HG03103 (cell line): ENCODE measurements at regions not wholly inside any gene's neighbourhood (a gene's known extent, or its start where the extent isn't known, plus 50 kb on each side); places are given as distances from the start of the nearest gene placed in this dataset.
A peak's percentile ranks its signal among the peaks of the same experiment; 100 is the strongest.
"Not testable (repeated sequence)": the region's sequence is repeated elsewhere in the genome, so short reads cannot be mapped to it uniquely, and the experiment has no call there.

Experiments
- ATAC-seq: cut with Tn5 transposase; IDR thresholded peaks from one replicate; pipeline ENCODE4 v1.9.1; 2021; ENCODE audit warnings: low read depth; ENCODE audit not compliant: unreplicated experiment

DNA sequence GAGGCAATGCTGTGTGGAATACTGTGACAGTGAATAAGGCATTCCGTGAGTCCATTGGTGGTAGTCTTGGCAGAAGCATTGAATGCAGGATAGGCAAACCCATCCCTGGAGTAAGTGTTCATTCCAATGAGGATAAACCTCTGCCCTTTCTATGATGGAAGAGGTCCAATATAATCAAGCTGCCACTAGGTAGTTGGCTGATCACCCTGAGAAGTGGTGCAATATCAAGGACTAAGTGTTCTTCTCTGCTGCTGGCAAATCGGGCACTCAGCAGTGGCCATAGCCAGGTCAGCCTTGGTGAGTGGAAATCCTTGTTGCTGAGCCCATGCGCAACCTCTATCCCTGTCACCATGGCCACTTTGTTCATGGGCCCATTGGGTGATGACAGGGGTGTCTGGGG is 70.1 kb downstream of the FBXO4 start:
- no peak for ATAC-seq

DNA sequence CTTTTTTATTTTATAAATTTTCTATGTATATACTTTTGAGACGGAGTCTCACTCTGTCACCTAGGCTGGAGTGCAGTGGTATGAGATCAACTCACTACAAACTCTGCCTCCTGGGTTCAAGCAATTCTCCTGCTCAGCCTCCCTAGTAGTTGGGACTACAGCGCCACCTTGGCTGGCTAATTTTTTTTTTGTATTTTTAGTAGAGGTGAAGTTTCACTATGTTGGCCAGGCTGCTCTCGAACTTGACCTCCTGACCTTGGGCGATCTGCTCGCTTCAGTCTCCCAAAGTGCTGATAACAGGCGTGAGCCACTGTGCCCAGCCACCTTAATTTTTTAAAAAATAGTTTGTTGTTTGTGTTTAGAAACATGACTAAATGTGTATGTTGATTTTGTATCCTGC is 76.6 kb downstream of the FBXO4 start:
- no peak for ATAC-seq

DNA sequence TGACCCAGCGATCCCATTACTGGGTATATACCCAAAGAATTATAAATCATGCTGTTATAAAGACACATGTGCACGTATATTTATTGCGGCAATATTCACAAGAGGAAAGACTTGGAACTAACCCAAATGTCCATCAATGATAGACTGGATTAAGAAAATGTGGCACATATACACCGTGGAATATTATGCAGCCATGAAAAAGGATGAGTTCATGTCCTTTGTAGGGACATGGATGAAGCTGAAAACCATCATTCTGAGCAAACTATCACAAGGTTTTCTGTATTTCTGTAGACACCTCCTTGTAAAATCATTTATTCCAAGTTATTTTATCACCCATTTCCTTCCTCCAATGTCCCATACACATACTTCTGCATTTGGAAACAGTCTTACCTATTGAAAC is 78.8 kb downstream of the FBXO4 start:
- not testable (repeated sequence) for ATAC-seq

DNA sequence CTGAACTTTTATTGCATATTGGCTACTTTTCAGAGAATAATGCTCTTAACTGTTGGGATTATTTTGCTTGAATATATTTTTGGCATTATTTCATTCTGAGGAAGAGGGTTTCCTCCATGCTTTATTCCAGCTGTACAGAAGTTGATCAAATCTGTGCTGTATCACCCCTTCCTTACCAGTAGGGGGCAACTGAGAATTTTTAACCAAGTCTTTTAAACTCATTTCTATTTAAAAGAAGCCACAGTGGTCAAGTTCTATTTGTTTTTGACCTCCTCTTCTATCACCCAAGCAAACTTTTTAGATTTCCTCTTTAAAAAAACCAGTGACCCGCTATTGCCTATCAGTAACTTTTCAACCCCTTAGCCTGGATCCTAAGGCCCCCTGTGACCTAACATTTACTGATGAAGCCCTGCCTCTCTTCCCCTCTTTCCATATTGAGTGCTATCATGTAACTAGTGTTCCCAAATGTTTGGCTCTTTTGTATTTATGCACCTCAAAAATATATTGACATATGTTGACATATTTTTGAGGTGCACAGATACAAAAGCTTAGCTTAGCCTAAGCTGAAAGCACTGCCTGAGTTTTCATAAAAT is 80.6 kb downstream of the FBXO4 start:
- peak; percentile 75 for ATAC-seq

DNA sequence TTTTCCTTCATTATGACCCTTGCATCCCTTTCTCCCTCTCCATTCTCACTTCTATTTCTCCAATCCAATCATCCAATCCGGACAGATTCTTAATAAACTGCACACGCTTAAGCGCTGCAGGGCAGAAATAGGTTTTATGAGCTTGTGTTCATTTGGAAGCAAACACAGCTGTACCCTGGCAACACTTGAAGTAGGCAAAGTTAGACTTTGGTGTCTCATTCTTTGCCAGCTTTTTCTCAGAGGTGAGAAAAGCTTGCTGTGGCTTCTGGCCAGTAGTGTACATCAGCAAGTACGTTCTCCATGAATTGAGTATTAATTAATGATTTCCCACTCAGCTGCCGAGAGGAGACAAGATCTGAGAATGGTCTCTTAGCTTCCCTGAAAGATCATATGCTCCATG is 88.5 kb downstream of the FBXO4 start:
- ATAC-seq = no peak

DNA sequence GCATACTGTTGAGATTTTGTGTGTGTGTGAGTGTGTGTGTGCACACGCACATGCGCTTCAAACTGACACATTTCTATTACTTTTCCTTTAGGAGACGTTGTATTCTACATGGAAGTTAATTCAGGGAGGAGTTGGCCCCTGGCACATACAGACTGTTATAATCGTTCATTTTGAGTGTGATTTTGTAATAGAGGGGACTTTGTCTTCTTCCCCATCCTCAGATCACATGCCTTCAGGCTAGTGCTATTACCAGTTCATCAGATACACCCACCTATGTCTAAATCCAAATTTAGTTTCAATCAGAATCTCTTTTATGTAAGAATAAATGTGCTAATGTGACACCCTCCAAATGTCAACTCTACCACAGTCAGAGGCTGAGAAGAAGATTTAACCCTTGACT is 90.2 kb downstream of the FBXO4 start:
- ATAC-seq = no peak

DNA sequence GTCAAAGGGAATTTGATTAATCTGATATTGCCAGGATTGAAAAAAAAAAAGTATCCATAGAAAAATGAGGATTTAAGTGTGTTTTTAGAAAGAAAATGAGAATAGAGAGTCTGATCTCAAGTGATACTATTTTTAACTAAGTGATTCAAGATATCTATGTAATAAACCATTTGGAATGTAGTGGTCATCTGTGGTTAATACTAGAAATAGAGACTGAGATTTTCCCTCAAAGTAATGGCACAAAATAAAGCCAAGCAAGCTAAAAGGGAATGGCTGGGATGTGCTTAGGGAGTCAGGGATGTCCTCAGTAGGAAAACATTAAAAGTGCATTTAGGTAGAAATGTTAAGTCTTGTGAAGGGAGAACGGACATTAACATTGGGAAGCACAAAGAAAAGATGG is 90.6 kb downstream of the FBXO4 start:
- ATAC-seq = no peak

DNA sequence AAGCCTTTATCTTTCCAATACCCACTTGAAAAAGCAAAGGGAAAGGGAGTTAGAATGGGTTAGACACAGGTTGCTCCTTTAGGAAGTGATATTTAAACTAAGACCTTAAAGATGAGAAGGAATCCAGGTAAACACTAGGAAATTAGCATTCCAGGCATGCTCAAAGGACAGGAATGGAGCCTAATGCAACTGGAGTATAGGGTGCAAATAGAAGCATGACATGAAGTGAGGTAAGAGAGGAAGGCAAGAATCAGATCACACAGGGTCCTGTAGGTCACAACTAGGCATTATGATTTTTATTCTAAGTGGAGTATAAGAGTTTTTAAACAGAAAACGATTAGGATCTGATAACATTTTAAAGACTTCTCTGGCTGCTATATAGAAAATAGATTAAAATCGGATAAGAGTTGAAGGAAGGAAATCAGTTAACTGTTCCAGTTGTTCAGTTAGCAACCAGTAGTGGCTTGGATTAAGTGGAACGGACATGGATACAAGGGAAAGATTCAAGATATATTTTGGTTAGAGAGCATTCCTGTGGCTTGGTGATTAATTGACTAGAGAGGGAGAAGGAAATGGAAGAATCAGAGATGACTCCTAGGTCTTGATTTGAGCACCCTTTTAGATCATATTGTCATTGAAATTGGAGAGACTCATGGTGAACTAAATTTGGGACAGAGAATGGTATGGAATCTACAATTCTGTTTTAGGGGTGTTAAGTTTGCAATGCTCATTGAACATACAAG is 95.9 kb downstream of the FBXO4 start:
- ATAC-seq = no peak

DNA sequence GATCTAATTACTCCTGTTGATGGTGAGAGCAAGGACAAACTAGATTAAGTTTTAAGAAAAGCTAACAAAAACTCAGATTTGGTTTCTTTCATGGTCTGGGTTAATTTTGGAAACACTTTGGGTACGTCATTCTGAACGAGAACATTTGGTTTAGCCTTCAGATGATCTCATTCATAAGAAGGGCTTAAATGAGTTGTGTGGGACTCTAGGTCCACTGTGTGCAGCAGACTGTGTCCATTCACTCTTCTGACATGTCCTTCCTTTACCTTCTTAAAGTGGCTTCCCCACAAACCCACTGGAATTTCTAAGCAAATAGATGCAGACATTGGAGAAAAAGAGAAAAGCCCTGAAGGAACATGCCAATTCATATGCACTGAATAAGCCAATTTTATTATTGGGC is 96.8 kb downstream of the FBXO4 start:
- ATAC-seq = no peak

DNA sequence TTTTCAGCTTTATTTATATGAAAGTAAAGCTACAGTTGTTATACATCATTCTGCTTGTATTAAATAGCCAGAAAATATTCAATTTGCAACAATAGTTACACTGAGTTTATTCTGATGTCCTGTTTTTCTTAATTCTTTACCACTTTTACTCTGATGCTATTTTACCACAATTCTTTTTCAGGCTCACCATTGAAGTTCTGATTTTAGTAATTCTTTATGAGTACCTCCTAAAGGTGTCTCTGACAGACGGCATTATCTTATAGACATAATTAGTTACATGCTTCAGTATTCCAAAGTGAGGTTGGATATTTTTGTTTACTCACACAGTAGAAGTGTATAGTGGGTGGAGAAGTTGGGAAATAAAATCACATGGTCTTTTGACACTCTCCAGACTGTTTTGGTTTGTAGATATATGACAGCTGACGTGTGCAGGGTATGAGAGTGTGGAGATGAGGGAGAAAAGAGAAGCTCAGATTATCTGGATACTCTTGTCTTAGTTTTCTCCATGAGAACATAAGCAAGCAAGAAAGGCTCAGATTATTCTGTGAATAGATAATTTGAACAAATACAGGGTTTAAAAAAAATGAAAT is 97.4 kb downstream of the FBXO4 start:
- ATAC-seq = no peak

DNA sequence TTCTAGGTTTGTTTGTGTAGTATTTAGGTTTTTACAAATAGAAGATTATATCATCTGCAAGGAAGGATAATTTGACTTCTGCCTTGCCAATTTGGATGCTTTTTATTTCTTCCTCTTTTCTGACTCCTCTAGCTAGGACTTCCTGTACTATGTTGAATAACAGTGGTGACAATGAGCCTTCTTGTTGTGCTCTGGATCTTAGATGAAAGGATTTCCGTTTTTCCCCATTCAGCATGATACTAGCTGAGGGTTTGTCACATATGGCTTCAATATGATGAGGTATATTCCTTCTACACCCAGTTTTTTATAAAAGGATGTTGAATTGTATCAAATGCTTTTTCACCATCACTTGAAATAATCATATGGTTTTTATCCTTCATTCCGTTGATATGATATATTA is 101.4 kb downstream of the FBXO4 start:
- ATAC-seq = no peak

DNA sequence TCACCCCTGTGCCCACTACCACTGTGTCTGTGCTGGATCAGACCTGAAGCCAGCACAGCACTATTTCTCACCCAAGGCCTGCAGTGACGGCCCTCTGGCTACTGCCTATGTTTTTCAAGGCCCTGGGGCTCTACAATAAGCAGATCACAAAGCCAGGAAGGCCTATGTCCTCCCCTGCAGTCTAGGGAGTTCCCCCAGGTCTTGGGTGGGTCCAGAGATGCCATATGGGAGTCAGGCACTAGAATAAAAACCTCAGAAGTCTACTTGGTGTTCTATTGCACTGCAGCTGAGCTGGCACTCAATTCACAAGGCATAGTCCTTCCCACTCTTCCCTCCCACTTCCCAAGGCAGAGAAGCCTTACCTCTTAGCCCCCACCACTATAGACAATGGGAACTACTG is 107.1 kb downstream of the FBXO4 start:
- no peak for ATAC-seq

DNA sequence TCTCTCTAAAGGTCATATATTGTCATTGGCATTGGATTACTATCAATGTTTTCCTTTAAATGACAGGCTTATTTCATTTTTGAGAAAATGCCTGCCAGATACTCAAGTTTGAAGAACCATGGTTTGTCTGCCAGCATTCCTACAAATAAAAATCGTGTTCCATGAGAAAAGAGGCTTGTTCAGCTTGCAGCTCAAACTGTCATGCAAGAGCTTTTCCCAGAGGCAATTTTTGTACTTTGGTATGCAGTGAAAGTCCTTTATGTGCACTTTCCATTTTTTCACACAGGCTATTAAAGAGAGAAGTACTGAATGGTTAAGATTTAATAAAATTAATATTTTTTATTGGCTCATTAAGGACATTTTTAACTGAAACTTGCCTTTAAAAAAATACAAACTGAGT is 110.4 kb downstream of the FBXO4 start:
- no peak for ATAC-seq

DNA sequence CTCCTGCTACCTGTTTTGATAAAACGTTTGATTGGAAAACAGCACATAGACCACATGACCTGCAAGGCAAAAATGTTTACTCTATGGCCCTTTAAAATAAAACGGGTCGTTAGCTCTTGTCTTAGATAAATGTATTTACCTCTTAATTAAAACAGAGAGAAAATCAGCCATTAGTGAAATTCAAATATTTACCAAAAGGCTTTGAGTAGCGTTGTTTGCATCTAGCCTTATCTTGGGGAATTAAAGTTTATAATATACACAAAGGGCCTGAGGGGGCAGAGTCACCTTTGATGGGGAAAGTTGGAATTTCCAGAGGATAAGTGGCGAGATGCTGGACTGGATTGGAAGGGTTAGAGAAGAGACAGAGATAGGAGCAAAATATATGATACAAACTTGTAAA is 111.3 kb downstream of the FBXO4 start:
- no peak for ATAC-seq

DNA sequence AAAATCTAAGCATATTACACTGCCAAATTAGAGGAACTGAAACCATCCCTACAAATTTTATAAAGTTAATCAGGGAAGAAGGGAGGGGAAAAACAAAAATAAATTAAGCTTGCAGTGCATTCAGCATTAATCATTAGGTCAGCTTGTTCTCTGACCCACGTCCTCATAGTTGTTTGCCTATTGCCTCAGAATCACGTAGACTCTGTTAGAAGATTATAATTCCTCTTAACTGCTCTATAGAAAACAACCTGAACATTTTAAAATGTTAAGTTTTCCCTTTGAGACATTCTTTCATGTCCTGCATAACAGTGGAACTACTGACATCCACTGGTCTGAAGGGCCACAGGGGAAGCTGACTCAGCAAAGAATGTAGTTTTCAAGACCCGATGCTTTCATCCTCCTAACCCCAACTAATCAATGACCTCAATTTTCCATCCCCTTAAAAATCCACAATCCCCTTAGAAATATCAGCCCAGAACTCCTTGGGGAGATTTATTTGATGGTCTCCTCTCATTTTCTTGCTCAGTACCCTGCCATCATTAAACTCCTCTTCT is 112.4 kb downstream of the FBXO4 start:
- no peak for ATAC-seq

DNA sequence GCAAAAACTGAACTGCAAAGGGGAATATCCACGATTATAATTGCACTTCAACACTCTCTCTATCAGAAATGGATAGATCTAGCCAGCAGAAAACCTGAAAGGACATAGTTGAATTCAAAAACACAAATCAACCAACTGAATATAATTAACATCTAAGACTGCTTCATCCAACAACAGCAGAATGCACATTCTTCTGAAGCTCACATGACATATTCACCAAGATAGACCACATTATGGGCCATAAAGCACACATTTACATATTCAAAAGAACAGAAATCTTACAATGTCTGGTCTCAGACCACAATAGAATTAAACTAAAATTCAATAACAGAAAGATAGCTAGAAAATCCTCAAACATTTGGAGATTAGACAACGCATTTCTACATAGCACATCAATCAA is 118.3 kb downstream of the FBXO4 start:
- ATAC-seq = no peak

DNA sequence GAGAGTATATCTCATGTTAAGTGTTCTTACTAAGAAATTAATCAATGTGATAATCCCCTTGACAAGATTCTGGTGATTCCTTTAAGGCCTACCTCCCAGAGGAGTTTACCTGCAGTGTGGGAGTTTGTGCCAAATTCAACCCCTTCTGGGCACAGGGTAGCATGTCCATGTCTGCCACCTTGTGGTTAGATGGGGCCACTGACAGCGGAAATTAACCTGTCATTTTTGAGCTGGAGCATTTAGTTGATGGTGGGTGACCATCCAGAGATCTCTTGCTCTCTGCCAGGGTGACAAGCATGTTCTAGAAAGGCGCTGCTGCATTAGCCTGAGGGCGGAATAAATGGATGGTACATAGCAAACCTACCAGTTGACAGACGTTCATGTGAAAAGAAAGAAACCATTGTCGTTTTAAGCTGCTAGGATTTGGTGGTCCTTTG is 132.2 kb downstream of the FBXO4 start:
- ATAC-seq = peak; percentile 91

DNA sequence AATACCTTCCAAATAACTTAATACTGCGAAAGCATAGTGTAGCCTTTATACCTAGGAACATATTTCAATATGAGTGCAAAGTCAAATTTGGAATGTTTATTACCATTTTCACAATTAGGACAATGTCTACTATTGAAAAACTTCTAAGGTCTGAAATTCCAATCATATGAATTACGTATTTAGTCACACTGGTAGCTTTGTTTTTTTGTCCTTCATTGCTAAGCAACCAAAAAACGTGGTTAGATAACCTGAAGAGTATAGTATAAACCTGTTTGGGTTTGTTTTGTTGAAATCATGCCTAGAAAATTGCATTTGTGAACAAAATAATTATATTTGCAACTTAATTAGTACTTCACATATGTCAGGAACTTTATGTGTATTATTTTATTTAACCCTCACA is 134.2 kb downstream of the FBXO4 start:
- no peak for ATAC-seq

DNA sequence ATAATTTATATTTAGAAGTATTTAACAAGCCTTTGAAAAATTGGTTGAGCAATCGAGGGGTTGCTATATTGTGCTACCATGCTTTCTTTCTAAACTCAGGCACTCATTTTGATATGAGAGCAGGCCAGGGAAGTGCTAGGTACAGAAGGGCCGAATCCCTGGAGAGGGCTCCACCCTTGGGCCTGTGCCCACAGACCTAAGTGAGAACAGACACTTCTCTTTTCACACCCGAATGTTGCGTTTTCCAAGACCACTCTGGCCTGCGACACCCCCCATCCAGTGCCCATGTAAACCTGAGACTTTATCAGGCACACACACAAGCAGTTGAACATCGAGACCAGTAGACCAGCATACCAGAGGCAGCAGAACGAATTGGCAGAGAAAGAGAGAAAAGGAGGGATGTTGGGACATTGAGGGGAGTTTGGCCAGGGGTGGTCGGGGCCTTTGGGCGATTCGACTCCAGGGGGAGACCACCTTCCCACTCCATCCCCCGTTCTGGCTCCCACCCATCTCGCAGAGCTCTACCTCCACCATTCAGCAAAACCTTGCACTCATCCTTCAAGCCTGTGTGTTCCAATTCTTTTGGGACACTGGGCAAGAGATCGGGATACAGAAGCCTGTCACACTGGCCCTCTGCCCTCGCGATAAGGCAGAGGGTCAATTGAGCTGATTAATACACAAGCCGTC is 134.8 kb downstream of the FBXO4 start:
- ATAC-seq = no peak

DNA sequence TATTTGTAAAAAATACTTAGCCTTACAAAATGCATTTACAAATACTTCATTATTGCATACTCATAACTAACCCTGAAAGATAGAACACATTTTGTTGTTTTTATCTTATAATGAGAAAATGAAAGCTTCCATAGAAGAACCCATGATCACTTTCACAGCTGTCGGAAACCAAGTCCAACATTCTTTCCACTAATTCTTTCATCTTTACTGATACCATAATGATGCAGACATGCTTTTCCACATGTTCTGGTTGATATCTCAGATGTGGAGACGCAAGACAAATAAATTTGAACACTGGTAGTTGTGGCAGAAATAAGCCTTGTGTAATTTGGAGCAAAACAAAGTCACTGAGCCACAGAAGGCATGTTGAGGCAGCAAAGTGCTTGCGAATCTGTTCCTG is 136.0 kb downstream of the FBXO4 start:
- no peak for ATAC-seq

DNA sequence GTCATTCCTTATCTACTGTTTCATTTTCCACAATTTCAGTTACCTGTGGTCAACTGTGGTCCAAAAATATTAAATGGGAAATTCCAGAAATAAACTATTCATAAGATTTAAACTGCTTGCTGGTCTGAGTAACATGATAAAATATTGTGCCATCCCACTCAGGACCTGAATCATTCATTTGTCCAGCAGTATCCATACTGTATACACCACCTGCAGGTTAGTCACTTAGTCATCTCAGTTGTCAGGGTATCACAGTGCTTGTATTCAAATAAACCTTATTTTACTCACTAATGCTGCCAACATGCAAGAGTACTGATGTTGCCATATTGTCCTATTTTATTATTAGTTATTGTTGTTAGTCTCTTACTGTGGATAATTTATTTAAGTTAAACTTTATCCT is 139.7 kb downstream of the FBXO4 start:
- ATAC-seq = no peak
